Superior temporal gyrus (tissue), 1 donor: ENCODE measurements at regions not wholly inside any gene's neighbourhood (a gene's known extent, or its start where the extent isn't known, plus 50 kb on each side); places are given as distances from the start of the nearest gene placed in this dataset.

ENCODE experiments used
- DNase-seq: peaks from one replicate; pipeline ENCODE4 v3.0.0-alpha.2; 2016; ENCODE audit errors: extremely low spot score

DNA sequence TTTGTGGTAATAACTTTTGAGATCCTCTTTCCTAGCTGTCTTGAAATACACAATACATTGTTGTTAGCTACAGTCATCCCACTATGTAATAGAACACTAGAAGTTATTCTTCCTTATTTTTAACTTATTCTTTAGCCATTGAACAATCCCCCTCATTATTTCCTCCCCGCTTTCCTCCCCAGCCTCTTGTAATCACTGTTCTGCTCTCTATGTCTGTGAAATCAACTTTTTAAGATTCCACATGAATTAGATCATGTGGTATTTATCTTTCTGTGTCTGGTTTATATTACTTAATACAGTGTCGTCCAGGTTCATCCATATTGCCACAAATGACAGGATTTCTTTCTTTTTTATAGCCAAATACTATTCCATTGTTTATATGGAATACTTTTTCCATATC lies 72.9 kb downstream of the SLC10A2 start:
- DNase-seq, result no peak

DNA sequence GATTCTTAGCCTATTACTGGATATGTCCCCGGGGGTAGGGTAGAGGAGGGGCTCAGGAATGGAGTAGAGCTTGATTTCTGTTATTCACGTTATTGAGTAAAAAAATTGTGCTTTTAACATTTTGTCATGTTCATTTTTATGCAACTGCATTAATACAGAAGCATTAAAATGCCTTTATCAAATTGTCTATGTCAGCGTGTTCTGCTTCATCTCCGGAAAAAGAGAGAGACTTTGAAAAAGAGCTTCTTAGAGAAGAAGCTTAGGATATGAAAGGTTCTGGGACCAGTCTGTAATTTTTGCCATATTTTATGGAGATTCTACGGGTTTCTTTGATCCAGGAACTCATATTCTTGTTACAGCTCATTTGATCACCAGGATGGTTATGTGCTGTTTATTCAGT lies 82.0 kb downstream of the SLC10A2 start:
- no peak for DNase-seq

DNA sequence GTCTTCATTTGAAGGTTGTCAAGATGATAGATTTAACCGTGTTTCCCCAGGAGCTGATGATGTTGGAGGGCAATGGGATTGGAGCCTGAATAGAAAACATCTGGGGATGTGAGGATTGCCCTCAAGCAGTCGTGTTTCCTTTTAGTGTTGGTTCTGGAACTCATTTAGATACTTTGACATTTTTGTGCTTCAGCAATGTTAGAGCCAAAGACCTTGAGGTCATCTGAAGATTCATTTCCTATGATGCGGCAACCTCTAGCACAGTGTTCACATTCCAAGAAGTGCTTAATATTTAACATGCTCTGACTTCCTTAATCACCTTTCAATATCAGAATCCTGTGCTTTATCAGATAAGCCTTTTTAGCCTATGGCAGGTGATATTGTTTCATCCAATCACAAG lies 82.7 kb downstream of the SLC10A2 start:
- DNase-seq, result no peak

- no peak for DNase-seq
Measured at GRCh38 chr13:102980331-102980982, 85.8 kb downstream of the SLC10A2 start.

DNA sequence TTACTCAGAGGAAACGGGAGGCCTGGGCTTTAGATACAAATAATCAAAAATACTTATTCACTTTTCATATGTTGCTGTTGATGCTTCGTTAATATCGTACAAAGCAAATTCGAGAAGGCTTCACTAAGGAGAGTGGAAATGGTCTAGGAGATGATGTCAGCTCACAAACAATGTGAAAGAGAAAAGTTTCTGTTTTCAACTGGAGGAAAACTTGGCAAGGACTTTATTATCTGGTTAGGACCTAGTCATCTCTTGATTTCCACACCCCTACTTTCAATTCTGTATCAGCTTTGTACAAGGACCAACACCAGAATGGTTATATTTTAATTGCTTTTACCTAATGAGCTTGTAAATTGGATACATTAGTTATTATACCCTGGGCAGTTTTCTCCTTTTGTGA lies 88.0 kb downstream of the SLC10A2 start:
- DNase-seq, result no peak

- no peak for DNase-seq
Measured at GRCh38 chr13:102977471-102977870, 88.7 kb downstream of the SLC10A2 start.

- DNase-seq, result no peak
Measured at GRCh38 chr13:102974317-102975087, 91.7 kb downstream of the SLC10A2 start.

DNA sequence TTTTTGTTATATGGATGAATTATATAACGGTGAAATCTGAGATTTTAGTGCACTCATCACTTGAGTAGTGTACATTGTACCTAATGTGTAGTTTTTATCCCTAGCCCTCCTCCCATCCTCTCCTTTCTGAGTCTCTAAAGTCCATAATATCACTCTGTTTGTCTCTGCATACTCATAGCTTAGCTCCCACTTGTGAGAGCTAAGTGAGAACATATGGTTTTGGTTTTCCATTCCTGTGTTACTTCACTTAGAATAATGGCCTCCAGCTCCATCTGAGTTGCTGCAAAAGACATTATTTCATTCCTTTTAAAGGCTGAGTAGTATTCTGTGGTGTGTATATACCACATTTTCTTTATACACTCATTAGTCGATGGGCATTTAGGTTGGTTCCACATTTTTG lies 94.0 kb downstream of the SLC10A2 start:
- DNase-seq, result no peak

- DNase-seq, result no peak
Measured at GRCh38 chr13:102970542-102970941, 95.7 kb downstream of the SLC10A2 start.

DNA sequence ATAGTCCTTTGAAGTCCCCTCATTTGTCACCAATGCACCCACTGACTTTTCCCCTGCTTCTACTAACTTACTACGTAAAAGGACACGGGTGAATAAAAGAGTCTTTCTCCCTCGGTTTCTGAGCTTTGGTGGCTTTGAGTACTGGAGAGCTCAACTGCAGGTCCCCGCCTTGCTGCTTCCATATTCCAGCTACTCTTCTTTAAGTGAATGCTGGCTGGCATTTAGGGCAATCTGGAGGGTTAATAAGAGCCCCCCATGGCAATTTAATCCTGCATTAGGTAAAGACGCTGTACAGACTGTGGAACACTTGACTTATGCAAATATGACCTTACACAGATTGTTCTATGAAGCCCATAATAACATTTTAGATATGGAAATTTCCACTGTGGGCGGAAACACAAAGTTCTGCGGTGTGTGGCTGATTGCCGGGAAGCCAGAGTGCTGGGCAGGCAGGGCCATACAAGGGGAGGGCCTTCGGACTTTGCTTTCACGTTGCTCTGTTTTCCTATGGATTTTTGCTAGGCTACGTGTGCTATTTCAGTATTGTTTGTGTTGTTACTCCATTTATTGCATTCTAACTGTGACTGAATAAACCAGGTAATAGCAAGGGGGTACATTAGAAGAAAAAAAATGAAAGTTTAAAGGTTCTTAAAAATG lies 97.5 kb downstream of the SLC10A2 start:
- no peak for DNase-seq

- DNase-seq, result no peak
Measured at GRCh38 chr13:102965802-102966201, 100.4 kb downstream of the SLC10A2 start.

- no peak for DNase-seq
Measured at GRCh38 chr13:102962430-102962829, 103.8 kb downstream of the SLC10A2 start.

GRCh38 chr13:102960959-102961358 lies 105.3 kb downstream of the SLC10A2 start:
- no peak for DNase-seq

DNA sequence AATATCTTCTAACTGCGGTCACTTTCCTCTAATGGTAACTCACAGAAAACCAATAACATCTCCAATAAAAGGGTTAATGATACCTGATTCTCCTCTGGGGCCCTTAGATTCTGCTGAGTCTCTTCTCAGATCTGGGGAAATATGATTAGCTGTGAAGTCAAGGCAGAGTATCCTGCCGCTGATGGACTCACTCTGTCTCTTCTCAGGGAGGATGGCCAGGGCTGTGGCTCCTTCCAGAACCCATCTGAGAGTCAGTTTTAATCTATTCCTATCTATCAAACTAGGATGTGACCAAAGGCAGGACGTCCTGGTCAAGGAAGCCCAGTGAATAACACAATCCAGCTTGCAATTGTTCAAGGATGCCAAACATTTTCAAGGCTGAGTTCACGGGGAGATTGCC lies 109.8 kb downstream of the SLC10A2 start:
- no peak for DNase-seq

DNA sequence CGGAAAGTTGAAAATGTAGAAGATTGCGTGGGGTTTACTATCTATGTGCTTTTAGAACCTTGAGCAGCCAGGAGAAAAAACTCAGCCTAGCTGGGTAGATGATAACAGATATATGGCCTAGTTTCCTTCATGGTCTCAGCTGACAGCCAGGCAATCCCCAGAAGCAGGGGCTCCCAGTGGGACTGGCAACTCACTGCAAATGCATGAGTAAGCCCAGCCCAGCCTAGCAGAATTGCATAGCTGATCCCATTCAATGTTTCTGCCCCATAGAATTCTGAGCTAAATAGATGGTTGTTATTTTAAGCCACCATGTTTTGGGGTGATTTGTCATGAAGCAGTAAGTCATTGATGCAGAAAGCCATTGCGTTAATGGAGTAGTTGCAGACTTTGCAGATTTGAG lies 108.5 kb downstream of the ERCC5 start:
- no peak for DNase-seq

- DNase-seq, result no peak
Measured at GRCh38 chr13:102951808-102952207, 106.0 kb downstream of the ERCC5 start.

DNA sequence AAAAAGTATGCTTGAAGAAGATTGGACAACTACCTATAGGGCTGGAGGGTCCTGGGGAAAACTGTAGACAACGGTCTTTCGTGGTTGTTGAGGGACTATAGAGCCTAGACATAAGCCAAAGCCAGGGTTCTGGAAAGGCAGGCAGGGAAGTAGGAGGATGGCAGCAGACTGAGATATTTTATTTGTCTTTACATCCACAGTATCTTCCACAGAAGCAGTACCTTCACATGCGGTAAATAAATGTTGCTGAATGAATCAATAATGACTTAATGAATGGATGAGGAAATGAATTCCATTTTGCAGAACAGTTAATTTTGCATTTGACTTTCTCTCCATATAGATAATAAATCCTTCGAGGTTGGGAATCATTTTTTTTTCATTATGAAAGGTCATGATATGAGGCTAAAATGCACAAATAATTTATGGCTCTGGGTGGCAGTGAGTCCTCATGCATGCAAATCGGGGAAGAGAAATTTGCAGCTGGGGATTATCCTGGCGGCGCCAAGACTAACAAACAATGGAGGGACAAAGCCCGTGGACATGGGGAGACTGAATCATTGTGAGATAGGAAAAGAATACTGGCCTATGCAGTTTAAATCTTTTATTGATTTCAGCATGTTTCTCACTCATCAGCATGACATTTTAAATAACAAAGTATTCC lies 102.0 kb downstream of the ERCC5 start:
- peak; percentile 96 for DNase-seq

DNA sequence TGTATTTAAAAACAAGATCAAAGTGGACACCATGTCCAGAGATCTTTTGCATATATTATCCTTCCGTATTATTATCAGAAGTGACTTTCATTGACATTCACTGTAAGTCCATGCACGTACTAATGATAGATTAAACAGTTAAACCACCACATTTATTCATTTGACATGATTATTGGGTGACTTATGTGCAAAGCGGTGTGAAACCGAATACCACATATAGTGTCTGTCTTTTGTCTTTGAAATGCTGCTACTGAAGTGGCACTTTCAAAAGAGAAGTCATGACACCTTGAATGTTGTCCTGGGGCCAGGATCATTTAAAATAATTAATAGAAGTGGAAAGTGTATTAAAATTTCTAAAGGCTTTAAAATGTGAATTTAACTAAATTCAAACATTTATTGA lies 100.1 kb downstream of the ERCC5 start:
- no peak for DNase-seq

GRCh38 chr13:102945324-102945815 lies 99.5 kb downstream of the ERCC5 start:
- no peak for DNase-seq

- no peak for DNase-seq
Measured at GRCh38 chr13:102944821-102945220, 99.0 kb downstream of the ERCC5 start.

- DNase-seq, result no peak
Measured at GRCh38 chr13:102940770-102941169, 94.9 kb downstream of the ERCC5 start.

DNA sequence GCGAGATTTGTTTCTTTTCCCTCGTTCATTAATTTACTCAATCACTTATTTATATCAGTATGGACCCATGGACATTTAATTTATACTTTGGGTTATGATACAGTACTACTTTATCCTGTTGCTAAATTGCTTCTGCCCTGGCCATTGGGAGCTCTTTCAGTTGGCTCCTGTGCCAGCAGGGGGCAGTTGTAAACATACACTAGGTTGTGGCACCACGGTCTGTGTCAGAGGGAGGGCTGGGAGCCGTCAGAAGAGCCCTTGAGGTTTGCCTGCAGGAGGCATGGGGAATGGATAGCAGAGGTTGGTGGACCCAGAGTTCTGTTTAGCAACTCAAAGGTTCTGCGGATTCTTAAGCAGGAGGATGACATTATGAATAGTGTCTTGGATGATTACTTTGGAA lies 94.3 kb downstream of the ERCC5 start:
- no peak for DNase-seq
